ENCODE measurements at regions not wholly inside any gene's neighbourhood (a gene's known extent, or its start where the extent isn't known, plus 50 kb on each side); places are given as distances from the start of the nearest gene placed in this dataset.

DNA sequence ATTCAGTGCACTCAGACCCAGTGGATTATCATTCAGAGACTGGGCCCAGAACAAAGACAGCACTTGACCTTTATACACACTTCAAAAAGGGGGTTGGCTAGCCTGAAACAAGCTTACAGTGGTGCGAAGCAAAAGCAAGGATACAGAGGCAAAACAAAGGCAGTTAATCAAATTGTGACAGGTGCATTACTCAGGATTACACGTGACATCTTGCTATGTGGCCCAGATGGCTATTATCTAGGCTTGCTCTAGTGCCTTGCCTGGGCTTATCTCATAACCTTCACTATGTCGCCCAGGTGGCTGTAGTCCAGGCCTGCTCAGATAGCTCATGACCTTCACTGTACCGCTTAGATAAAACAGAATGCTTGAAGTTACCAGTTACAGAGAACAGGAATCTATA, 1092.1 kb upstream of the PRKX start:
- TF ChIP-seq, protein P1, sequence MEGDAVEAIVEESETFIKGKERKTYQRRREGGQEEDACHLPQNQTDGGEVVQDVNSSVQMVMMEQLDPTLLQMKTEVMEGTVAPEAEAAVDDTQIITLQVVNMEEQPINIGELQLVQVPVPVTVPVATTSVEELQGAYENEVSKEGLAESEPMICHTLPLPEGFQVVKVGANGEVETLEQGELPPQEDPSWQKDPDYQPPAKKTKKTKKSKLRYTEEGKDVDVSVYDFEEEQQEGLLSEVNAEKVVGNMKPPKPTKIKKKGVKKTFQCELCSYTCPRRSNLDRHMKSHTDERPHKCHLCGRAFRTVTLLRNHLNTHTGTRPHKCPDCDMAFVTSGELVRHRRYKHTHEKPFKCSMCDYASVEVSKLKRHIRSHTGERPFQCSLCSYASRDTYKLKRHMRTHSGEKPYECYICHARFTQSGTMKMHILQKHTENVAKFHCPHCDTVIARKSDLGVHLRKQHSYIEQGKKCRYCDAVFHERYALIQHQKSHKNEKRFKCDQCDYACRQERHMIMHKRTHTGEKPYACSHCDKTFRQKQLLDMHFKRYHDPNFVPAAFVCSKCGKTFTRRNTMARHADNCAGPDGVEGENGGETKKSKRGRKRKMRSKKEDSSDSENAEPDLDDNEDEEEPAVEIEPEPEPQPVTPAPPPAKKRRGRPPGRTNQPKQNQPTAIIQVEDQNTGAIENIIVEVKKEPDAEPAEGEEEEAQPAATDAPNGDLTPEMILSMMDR (conservative IDR thresholded peaks at IDR 0.05; ENCODE audit: low read length): no peak
- no peak for TF ChIP-seq EZH2phosphoT487 (IDR thresholded peaks at IDR 0.05; ENCODE audit: borderline replicate concordance)

Measured in Loucy (cell line).